Caco-2 (cell line): ENCODE measurements at regions not wholly inside any gene's neighbourhood (a gene's known extent, or its start where the extent isn't known, plus 50 kb on each side); places are given as distances from the start of the nearest gene placed in this dataset.

Source experiments
- BruUV-seq: library from RNA; stranded (reverse); fragments of 400-500 nt; replicated peaks from 2 replicates; lab custom pipeline; 2021; lab: Mats Ljungman, UMichigan
- CTCF ChIA-PET: fragments of 300-600 bp; sonication (Branson Sonifier 250); formaldehyde crosslinking; loops from one replicate; lab custom pipeline; 2022; ENCODE audit warnings: antibody characterized with exemption; lab: Charles Lee
- POLR2A ChIA-PET: fragments of 300-600 bp; sonication (Branson Sonifier 250); formaldehyde crosslinking; loops from one replicate; lab custom pipeline; 2022; ENCODE audit warnings: antibody characterized with exemption; lab: Charles Lee
- DNase-seq, 2 experiments: peaks; one replicate each; pipeline versions ENCODE4 v3.0.0 to v3.0.0-alpha.2; 2020 to 2022
- H3K27me3 ChIP-seq: replicated peaks from 2 replicates; pipeline ENCODE4 v1.6.0; 2011; ENCODE audit warnings: low read length; ENCODE audit not compliant: control insufficient read depth, insufficient read depth
- H3K36me3 ChIP-seq: 2 replicates; pipeline ENCODE4 v1.5.1; 2011; ENCODE audit warnings: low read length; ENCODE audit not compliant: control insufficient read depth, insufficient read depth
- H3K4me1 ChIP-seq: fragments of 250-450 bp; sonication (Bioruptor Pico); 2 replicates; pipeline ENCODE4 v1.5.1; 2020; ENCODE audit warnings: mild to moderate bottlenecking
- H3K4me3 ChIP-seq: 2 replicates; pipeline ENCODE4 v1.5.1; 2011; ENCODE audit warnings: low read depth, mild to moderate bottlenecking, control low read depth, low read length
- H3K9me3 ChIP-seq: fragments of 250-450 bp; sonication (Bioruptor Pico); 2 replicates; pipeline ENCODE4 v1.5.1; 2020; ENCODE audit warnings: mild to moderate bottlenecking, moderate library complexity
- H3K27ac Mint-ChIP-seq: one replicate; pipeline ENCODE4 v1.8.0; 2022; ENCODE audit warnings: mixed read lengths; ENCODE audit not compliant: unreplicated experiment
- H3K27me3 Mint-ChIP-seq: one replicate; pipeline ENCODE4 v1.8.0; 2022; ENCODE audit warnings: mixed read lengths; ENCODE audit not compliant: insufficient read depth, unreplicated experiment
- H3K36me3 Mint-ChIP-seq: one replicate; pipeline ENCODE4 v1.8.0; 2022; ENCODE audit warnings: mild to moderate bottlenecking, mixed read lengths; ENCODE audit not compliant: insufficient read depth, unreplicated experiment
- H3K4me1 Mint-ChIP-seq: one replicate; pipeline ENCODE4 v1.8.0; 2022; ENCODE audit warnings: low read depth, mixed read lengths; ENCODE audit not compliant: unreplicated experiment
- H3K4me3 Mint-ChIP-seq: one replicate; pipeline ENCODE4 v1.8.0; 2022; ENCODE audit warnings: mild to moderate bottlenecking, moderate library complexity, mixed read lengths; ENCODE audit not compliant: unreplicated experiment
- H3K9me3 Mint-ChIP-seq: one replicate; pipeline ENCODE4 v1.8.0; 2022; ENCODE audit warnings: mixed read lengths; ENCODE audit not compliant: unreplicated experiment
- CTCF ChIP-seq, 2 experiments: fragments of 200-600 bp in 1 of 2; IDR thresholded peaks; 1 replicate in 1 of 2; 2 replicates in 1 of 2; pipeline versions ENCODE4 v1.5.1 to v1.8.0; 2011 to 2022; ENCODE audit warnings: antibody characterized with exemption in 1 of 2, control low read depth in 1 of 2, inconsistent platforms in 1 of 2, low read depth in 1 of 2, low read length in 1 of 2, mild to moderate bottlenecking in 1 of 2, moderate library complexity in 1 of 2; ENCODE audit not compliant: insufficient read depth in 1 of 2, severe bottlenecking in 1 of 2, unreplicated experiment in 1 of 2
- intact Hi-C: fragments of 100-400 bp; cut with micrococcal nuclease; formaldehyde crosslinking; loops from one replicate; pipeline ENCODE4 v1.10.0; 2022; ENCODE audit not compliant: unreplicated experiment

- no peak for TF ChIP-seq CTCF (IDR thresholded peaks at IDR 0.05; ENCODE audit: insufficient read depth in 1 of 2, low read depth in 1 of 2, low read length in 1 of 2, severe bottlenecking in 1 of 2, unreplicated experiment in 1 of 2)
- Histone ChIP-seq H3K4me1 (peaks cover 8% of the 10 kb centered on the region), H3K4me3 (no peak overlapping the region), H3K36me3 (no peaks in the 10 kb centered on the region; the same call in 1 of the 2 replicates), H3K27me3 (no peaks in the 10 kb centered on the region), H3K9me3 (no peaks in the 10 kb centered on the region)
- Mint-ChIP-seq H3K4me1 (peaks cover 14% of the 10 kb centered on the region), H3K4me3 (no peak overlapping the region), H3K27ac (no peak overlapping the region), H3K27me3 (no peaks in the 10 kb centered on the region), H3K9me3 (no peaks in the 10 kb centered on the region), H3K36me3 (peaks cover 6% of the 10 kb centered on the region)
- POLR2A ChIA-PET: no interaction called here
- intact Hi-C loops: no loop called here
- CTCF ChIA-PET: no interaction called here
- BruUV-seq: no TSS peak
- no peak for DNase-seq
Observed at GRCh38 chr14:71593966-71594365, 338.3 kb upstream of the RGS6 start.

- no peak for TF ChIP-seq CTCF (IDR thresholded peaks at IDR 0.05; ENCODE audit: insufficient read depth in 1 of 2, low read depth in 1 of 2, low read length in 1 of 2, severe bottlenecking in 1 of 2, unreplicated experiment in 1 of 2)
- peaks cover 2% of the 10 kb centered on the region for H3K9me3 Mint-ChIP-seq
Observed at GRCh38 chr14:71594821-71595220, 337.4 kb upstream of the RGS6 start.

GRCh38 chr14:71595441-71595840 is 336.8 kb upstream of the RGS6 start:
- POLR2A ChIA-PET: no interaction called here

More at GRCh38 chr14:71594821-71595220, 337.4 kb upstream of the RGS6 start:
- Histone ChIP-seq H3K4me3 (no peak overlapping the region), H3K9me3 (peaks cover 4% of the 10 kb centered on the region; the same call in 1 of the 2 replicates), H3K27me3 (no peaks in the 10 kb centered on the region), H3K4me1 (peaks cover 8% of the 10 kb centered on the region), H3K36me3 (no peaks in the 10 kb centered on the region; the same call in 1 of the 2 replicates)
- Mint-ChIP-seq H3K27ac (no peak overlapping the region), H3K27me3 (no peaks in the 10 kb centered on the region), H3K4me1 (peaks cover 14% of the 10 kb centered on the region), H3K4me3 (no peak overlapping the region), H3K36me3 (peaks cover 6% of the 10 kb centered on the region)
- POLR2A ChIA-PET: no interaction called here
- no peak for DNase-seq
- CTCF ChIA-PET: no interaction called here
- BruUV-seq: no TSS peak
- intact Hi-C loops: no loop called here

More at GRCh38 chr14:71595441-71595840, 336.8 kb upstream of the RGS6 start:
- Mint-ChIP-seq H3K4me3 (no peak overlapping the region), H3K4me1 (peaks cover 14% of the 10 kb centered on the region), H3K27ac (no peak overlapping the region), H3K27me3 (no peaks in the 10 kb centered on the region), H3K9me3 (peaks cover 9% of the 10 kb centered on the region), H3K36me3 (peaks cover 8% of the 10 kb centered on the region)
- Histone ChIP-seq H3K9me3 (peaks cover 10% of the 10 kb centered on the region), H3K4me1 (peaks cover 8% of the 10 kb centered on the region), H3K27me3 (no peaks in the 10 kb centered on the region), H3K4me3 (no peak overlapping the region), H3K36me3 (no peaks in the 10 kb centered on the region; the same call in 1 of the 2 replicates)
- no peak for DNase-seq
- CTCF ChIA-PET: no interaction called here
- no TSS peak for BruUV-seq
- no peak for TF ChIP-seq CTCF (IDR thresholded peaks at IDR 0.05; ENCODE audit: insufficient read depth in 1 of 2, low read depth in 1 of 2, low read length in 1 of 2, severe bottlenecking in 1 of 2, unreplicated experiment in 1 of 2)
- intact Hi-C loops: no loop called here
